Neural cell (in vitro differentiated cells): ENCODE measurements at regions not wholly inside any gene's neighbourhood (a gene's known extent, or its start where the extent isn't known, plus 50 kb on each side); places are given as distances from the start of the nearest gene placed in this dataset.

Experiments
- H2AFZ ChIP-seq: fragments of 200-600, 300-800 bp; sonication (generic), shearing (Covaris generic); 2 replicates; pipeline ENCODE4 v1.6.0; 2014; ENCODE audit warnings: low read depth, mild to moderate bottlenecking, antibody characterized with exemption, low read length, moderate library complexity
- H3F3A ChIP-seq: fragments of 200-600 bp; shearing (Covaris generic); 2 replicates; pipeline ENCODE4 v1.6.1; 2016; ENCODE audit warnings: mild to moderate bottlenecking, moderate library complexity, mixed read lengths, antibody characterized with exemption, low read length; ENCODE audit not compliant: insufficient read depth, poor library complexity, severe bottlenecking
- H3K27ac ChIP-seq: fragments of 200-600, 300-800 bp; sonication (generic), shearing (Covaris generic); 2 replicates; pipeline ENCODE4 v1.5.1; 2014; ENCODE audit warnings: mild to moderate bottlenecking, low read length, moderate library complexity
- H3K27me3 ChIP-seq: fragments of 300-800, 200-600 bp; sonication (generic), shearing (Covaris generic); 2 replicates; pipeline ENCODE4 v1.6.0; 2014; ENCODE audit warnings: mild to moderate bottlenecking, low read depth, low read length, moderate library complexity; ENCODE audit not compliant: insufficient read depth
- H3K36me3 ChIP-seq: fragments of 300-800, 200-600 bp; sonication (generic), shearing (Covaris generic); 2 replicates; pipeline ENCODE4 v1.5.1; 2014; ENCODE audit warnings: mild to moderate bottlenecking, antibody characterized with exemption, low read length, moderate library complexity; ENCODE audit not compliant: insufficient read depth
- H3K4me2 ChIP-seq: fragments of 300-800, 200-600 bp; sonication (generic), shearing (Covaris generic); 2 replicates; pipeline ENCODE4 v1.6.0; 2014; ENCODE audit warnings: mild to moderate bottlenecking, low read length
- H3K4me3 ChIP-seq: fragments of 300-800, 200-600 bp; sonication (generic), shearing (Covaris generic); 2 replicates; pipeline ENCODE4 v1.5.1; 2014; ENCODE audit warnings: mild to moderate bottlenecking, low read length, moderate library complexity
- H3K79me2 ChIP-seq: fragments of 200-600 bp; shearing (Covaris generic); replicated peaks from 2 replicates; pipeline ENCODE4 v1.6.0; 2014; ENCODE audit warnings: mild to moderate bottlenecking, low read length, moderate library complexity; ENCODE audit not compliant: insufficient read depth
- H3K9ac ChIP-seq: fragments of 300-800, 200-600 bp; sonication (generic), shearing (Covaris generic); 2 replicates; pipeline ENCODE4 v1.6.1; 2016; ENCODE audit warnings: mild to moderate bottlenecking, low read length, mixed read lengths
- H3K9me2 ChIP-seq: fragments of 200-600 bp; shearing (Covaris generic); 2 replicates; pipeline ENCODE4 v1.6.1; 2016; ENCODE audit warnings: mild to moderate bottlenecking, low read length, mixed read lengths; ENCODE audit not compliant: insufficient read depth
- H3K9me3 ChIP-seq: fragments of 200-600, 300-800 bp; sonication (generic), shearing (Covaris generic); 2 replicates; pipeline ENCODE4 v1.6.1; 2016; ENCODE audit warnings: mild to moderate bottlenecking, mixed run types, low read length, moderate library complexity, mixed read lengths
- H4K20me1 ChIP-seq: fragments of 200-600 bp; shearing (Covaris generic); 2 replicates; pipeline ENCODE4 v1.6.1; 2016; ENCODE audit warnings: mild to moderate bottlenecking, mixed run types; ENCODE audit not compliant: insufficient read depth
- EP300 ChIP-seq: fragments of 450-650 bp; conservative IDR thresholded peaks from 2 replicates; pipeline ENCODE4 v1.6.1; 2014; ENCODE audit warnings: antibody characterized with exemption, mild to moderate bottlenecking, moderate library complexity; ENCODE audit not compliant: poor library complexity, severe bottlenecking
- EZH2 ChIP-seq: fragments of 200-600, 300-800 bp; shearing (Covaris generic), sonication (generic); IDR thresholded peaks from 2 replicates; pipeline ENCODE4 v1.6.1; 2014; ENCODE audit warnings: antibody characterized with exemption, low read length, borderline replicate concordance, mild to moderate bottlenecking; ENCODE audit not compliant: insufficient read depth, poor library complexity, severe bottlenecking
- MXI1 ChIP-seq: fragments of 450-650 bp; conservative IDR thresholded peaks from 2 replicates; pipeline ENCODE4 v1.6.1; 2014; ENCODE audit warnings: antibody characterized with exemption, mild to moderate bottlenecking; ENCODE audit not compliant: poor library complexity, severe bottlenecking
- POLR2AphosphoS5 ChIP-seq: IDR thresholded peaks from 2 replicates; pipeline ENCODE4 v1.6.1; 2012
- RAD21 ChIP-seq: fragments of 450-650 bp; conservative IDR thresholded peaks from 2 replicates; pipeline ENCODE4 v1.6.1; 2014; ENCODE audit warnings: antibody characterized with exemption, mild to moderate bottlenecking, moderate library complexity
- SMC3 ChIP-seq: fragments of 450-650 bp; conservative IDR thresholded peaks from 2 replicates; pipeline ENCODE4 v1.6.1; 2014; ENCODE audit warnings: antibody characterized with exemption, mild to moderate bottlenecking, moderate library complexity; ENCODE audit not compliant: poor library complexity
- TAF1 ChIP-seq: IDR thresholded peaks from 2 replicates; pipeline ENCODE4 v1.6.1; 2012; ENCODE audit warnings: low read depth
- TF ChIP-seq, protein P1 (sequence below): fragments of 450-650 bp; IDR thresholded peaks from 2 replicates; pipeline ENCODE4 v1.5.1; 2014; ENCODE audit warnings: antibody characterized with exemption, mild to moderate bottlenecking, moderate library complexity; ENCODE audit not compliant: poor library complexity, severe bottlenecking
- TF ChIP-seq, protein P2 (sequence below): IDR thresholded peaks from 2 replicates; pipeline ENCODE4 v1.6.1; 2012; ENCODE audit warnings: borderline replicate concordance

DNA sequence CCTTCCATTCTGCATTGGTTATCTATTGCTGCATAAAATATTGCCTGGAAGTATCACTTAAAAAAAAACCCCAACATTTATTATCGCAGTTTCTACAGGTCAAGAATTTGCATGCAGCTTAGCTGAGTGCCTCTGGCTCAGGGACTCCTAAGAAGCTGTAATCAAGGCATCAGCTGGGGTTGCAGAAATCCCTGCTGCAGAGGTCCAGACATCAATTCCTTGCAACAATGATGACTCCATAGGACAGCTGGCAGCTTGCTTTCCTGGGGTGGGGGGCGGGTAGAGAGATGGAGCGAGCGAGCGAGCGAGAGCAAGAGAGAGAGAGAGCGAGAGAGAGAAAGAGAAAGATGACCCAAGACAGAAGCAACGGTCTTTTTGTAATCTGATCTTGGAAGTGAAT, 308.1 kb downstream of the HAPSTR1 start:
- H3K9me3 ChIP-seq: no peaks in the 10 kb centered on the region
- H3F3A ChIP-seq: no peaks in the 10 kb centered on the region
- TF ChIP-seq EP300 (no peak), TAF1 (no peak), MXI1 (no peak), EZH2 (no peak), RAD21 (no peak), SMC3 (no peak), POLR2AphosphoS5 (no peak)
- TF ChIP-seq, protein P1, sequence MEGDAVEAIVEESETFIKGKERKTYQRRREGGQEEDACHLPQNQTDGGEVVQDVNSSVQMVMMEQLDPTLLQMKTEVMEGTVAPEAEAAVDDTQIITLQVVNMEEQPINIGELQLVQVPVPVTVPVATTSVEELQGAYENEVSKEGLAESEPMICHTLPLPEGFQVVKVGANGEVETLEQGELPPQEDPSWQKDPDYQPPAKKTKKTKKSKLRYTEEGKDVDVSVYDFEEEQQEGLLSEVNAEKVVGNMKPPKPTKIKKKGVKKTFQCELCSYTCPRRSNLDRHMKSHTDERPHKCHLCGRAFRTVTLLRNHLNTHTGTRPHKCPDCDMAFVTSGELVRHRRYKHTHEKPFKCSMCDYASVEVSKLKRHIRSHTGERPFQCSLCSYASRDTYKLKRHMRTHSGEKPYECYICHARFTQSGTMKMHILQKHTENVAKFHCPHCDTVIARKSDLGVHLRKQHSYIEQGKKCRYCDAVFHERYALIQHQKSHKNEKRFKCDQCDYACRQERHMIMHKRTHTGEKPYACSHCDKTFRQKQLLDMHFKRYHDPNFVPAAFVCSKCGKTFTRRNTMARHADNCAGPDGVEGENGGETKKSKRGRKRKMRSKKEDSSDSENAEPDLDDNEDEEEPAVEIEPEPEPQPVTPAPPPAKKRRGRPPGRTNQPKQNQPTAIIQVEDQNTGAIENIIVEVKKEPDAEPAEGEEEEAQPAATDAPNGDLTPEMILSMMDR: no peak
- TF ChIP-seq, protein P2, sequence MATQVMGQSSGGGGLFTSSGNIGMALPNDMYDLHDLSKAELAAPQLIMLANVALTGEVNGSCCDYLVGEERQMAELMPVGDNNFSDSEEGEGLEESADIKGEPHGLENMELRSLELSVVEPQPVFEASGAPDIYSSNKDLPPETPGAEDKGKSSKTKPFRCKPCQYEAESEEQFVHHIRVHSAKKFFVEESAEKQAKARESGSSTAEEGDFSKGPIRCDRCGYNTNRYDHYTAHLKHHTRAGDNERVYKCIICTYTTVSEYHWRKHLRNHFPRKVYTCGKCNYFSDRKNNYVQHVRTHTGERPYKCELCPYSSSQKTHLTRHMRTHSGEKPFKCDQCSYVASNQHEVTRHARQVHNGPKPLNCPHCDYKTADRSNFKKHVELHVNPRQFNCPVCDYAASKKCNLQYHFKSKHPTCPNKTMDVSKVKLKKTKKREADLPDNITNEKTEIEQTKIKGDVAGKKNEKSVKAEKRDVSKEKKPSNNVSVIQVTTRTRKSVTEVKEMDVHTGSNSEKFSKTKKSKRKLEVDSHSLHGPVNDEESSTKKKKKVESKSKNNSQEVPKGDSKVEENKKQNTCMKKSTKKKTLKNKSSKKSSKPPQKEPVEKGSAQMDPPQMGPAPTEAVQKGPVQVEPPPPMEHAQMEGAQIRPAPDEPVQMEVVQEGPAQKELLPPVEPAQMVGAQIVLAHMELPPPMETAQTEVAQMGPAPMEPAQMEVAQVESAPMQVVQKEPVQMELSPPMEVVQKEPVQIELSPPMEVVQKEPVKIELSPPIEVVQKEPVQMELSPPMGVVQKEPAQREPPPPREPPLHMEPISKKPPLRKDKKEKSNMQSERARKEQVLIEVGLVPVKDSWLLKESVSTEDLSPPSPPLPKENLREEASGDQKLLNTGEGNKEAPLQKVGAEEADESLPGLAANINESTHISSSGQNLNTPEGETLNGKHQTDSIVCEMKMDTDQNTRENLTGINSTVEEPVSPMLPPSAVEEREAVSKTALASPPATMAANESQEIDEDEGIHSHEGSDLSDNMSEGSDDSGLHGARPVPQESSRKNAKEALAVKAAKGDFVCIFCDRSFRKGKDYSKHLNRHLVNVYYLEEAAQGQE: no peak
- no peaks in the 10 kb centered on the region for H4K20me1 ChIP-seq
- no peak overlapping the region for H3K9ac ChIP-seq
- no peak overlapping the region for H2AFZ ChIP-seq
- no peaks in the 10 kb centered on the region for H3K36me3 ChIP-seq
- H3K27ac ChIP-seq: no peak overlapping the region
- H3K27me3 ChIP-seq: no peaks in the 10 kb centered on the region
- no peaks in the 10 kb centered on the region for H3K79me2 ChIP-seq
- no peak overlapping the region for H3K4me3 ChIP-seq
- no peaks in the 10 kb centered on the region for H3K9me2 ChIP-seq
- H3K4me2 ChIP-seq: no peak overlapping the region

DNA sequence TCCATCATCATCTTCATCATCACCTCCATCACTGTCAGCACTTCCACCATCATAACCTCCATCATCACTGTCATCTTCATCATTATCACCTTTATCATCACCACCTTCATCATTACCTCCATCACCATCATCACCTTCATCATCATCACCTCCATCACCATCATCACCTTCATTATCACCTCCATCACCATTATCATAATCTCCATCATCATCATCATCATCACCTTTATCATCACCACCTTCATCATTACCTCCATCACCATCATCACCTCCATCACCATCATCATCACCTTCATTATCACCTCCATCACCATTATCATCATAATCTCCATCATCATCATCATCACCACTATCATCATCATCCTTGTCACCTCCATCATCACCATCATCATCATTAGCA, 309.7 kb downstream of the HAPSTR1 start:
- H3K27me3 ChIP-seq: no peaks in the 10 kb centered on the region
- H3K9me2 ChIP-seq: no peaks in the 10 kb centered on the region
- no peak overlapping the region for H3K9ac ChIP-seq
- H3F3A ChIP-seq: no peaks in the 10 kb centered on the region
- no peaks in the 10 kb centered on the region for H4K20me1 ChIP-seq
- no peak overlapping the region for H3K4me2 ChIP-seq
- H3K27ac ChIP-seq: no peak overlapping the region
- TF ChIP-seq MXI1: no peak
- no peak for TF ChIP-seq TAF1
- TF ChIP-seq, protein P1: no peak
- no peak for TF ChIP-seq EP300
- TF ChIP-seq, protein P2: no peak
- TF ChIP-seq EZH2: no peak
- no peak for TF ChIP-seq POLR2AphosphoS5
- no peak for TF ChIP-seq RAD21
- TF ChIP-seq SMC3: no peak
- H3K9me3 ChIP-seq: no peaks in the 10 kb centered on the region
- H2AFZ ChIP-seq: no peak overlapping the region
- no peaks in the 10 kb centered on the region for H3K79me2 ChIP-seq
- no peak overlapping the region for H3K4me3 ChIP-seq
- H3K36me3 ChIP-seq: no peaks in the 10 kb centered on the region
